DND-41 (cell line): ENCODE measurements at regions not wholly inside any gene's neighbourhood (a gene's known extent, or its start where the extent isn't known, plus 50 kb on each side); places are given as distances from the start of the nearest gene placed in this dataset.

ENCODE experiments used
- ATAC-seq: fragments of 200-7000 bp; cut with Tn5 transposase; 3 replicates; pipeline ENCODE4 v1.9.1; 2021; ENCODE audit warnings: low read depth; ENCODE audit not compliant: insufficient read depth
- DNase-seq: peaks from one replicate; pipeline ENCODE4 v3.0.0-alpha.2; 2020
- H2AFZ ChIP-seq: 2 replicates; pipeline ENCODE4 v1.6.0; 2012; ENCODE audit warnings: low read depth, low read length
- H3K27ac ChIP-seq: 2 replicates; pipeline ENCODE4 v1.5.1; 2012; ENCODE audit warnings: low read length, inconsistent platforms
- H3K27me3 ChIP-seq: fragments of 200-600 bp; sonication (generic); 2 replicates; pipeline ENCODE4 v1.6.0; 2012; ENCODE audit warnings: low read length, mild to moderate bottlenecking, inconsistent platforms; ENCODE audit not compliant: insufficient read depth, poor library complexity
- H3K36me3 ChIP-seq: 2 replicates; pipeline ENCODE4 v1.5.1; 2012; ENCODE audit warnings: low read length, inconsistent platforms; ENCODE audit not compliant: insufficient read depth
- H3K4me1 ChIP-seq: 2 replicates; pipeline ENCODE4 v1.5.1; 2012; ENCODE audit warnings: mild to moderate bottlenecking, low read length; ENCODE audit not compliant: insufficient read depth
- H3K4me2 ChIP-seq: 2 replicates; pipeline ENCODE4 v1.6.0; 2012; ENCODE audit warnings: mild to moderate bottlenecking, moderate library complexity, low read length, inconsistent platforms; ENCODE audit not compliant: insufficient read depth
- H3K4me3 ChIP-seq, 2 experiments: fragments of 200-600 bp in 1 of 2; shearing (Covaris generic) in 1 of 2; 2 replicates each; pipeline ENCODE4 v1.5.1; 2012 to 2016; ENCODE audit warnings: inconsistent platforms in 2 of 2, low read length in 2 of 2, mild to moderate bottlenecking in 2 of 2, low read depth in 1 of 2, moderate library complexity in 1 of 2
- H3K79me2 ChIP-seq: 2 replicates; pipeline ENCODE4 v1.6.0; 2012; ENCODE audit warnings: low read length, inconsistent platforms; ENCODE audit not compliant: insufficient read depth
- H3K9ac ChIP-seq: 2 replicates; pipeline ENCODE4 v1.6.0; 2012; ENCODE audit warnings: low read depth, mild to moderate bottlenecking, inconsistent platforms, low read length, moderate library complexity
- H3K9me3 ChIP-seq: 2 replicates; pipeline ENCODE4 v1.5.1; 2012; ENCODE audit warnings: low read length, moderate library complexity, mild to moderate bottlenecking, inconsistent platforms; ENCODE audit not compliant: insufficient read depth, severe bottlenecking
- H4K20me1 ChIP-seq: 2 replicates; pipeline ENCODE4 v1.6.0; 2012; ENCODE audit warnings: low read length; ENCODE audit not compliant: insufficient read depth
- CTCF ChIP-seq: IDR thresholded peaks from 2 replicates; pipeline ENCODE4 v1.5.1; 2012; ENCODE audit warnings: borderline replicate concordance, low read length, moderate library complexity, mild to moderate bottlenecking; ENCODE audit not compliant: poor library complexity, severe bottlenecking; ENCODE audit errors: extremely low read depth
- EZH2 ChIP-seq: IDR thresholded peaks from 3 replicates; pipeline ENCODE4 v1.6.1; 2012; ENCODE audit warnings: borderline replicate concordance, low read depth, mild to moderate bottlenecking, moderate library complexity, low read length, inconsistent platforms; ENCODE audit not compliant: severe bottlenecking

- TF ChIP-seq EZH2 (no peak), CTCF (peak; percentile 38)
- DNase-seq (no peak), ATAC-seq (no peak)
- Histone ChIP-seq H4K20me1 (no peaks in the 10 kb centered on the region), H3K9ac (no peak overlapping the region), H3K9me3 (no peaks in the 10 kb centered on the region), H3K4me1 (no peaks in the 10 kb centered on the region), H3K4me2 (no peak overlapping the region), H3K27ac (no peak overlapping the region), H3K4me3 (no peak overlapping the region), H3K36me3 (no peaks in the 10 kb centered on the region), H3K79me2 (no peaks in the 10 kb centered on the region), H2AFZ (no peak overlapping the region), H3K27me3 (no peaks in the 10 kb centered on the region)
Observed at GRCh38 chr17:22703204-22703603, 1010.9 kb downstream of the KCNJ18 start.

- Histone ChIP-seq H3K27ac (no peak overlapping the region), H3K9me3 (no peaks in the 10 kb centered on the region), H2AFZ (no peak overlapping the region), H3K36me3 (no peaks in the 10 kb centered on the region), H4K20me1 (no peaks in the 10 kb centered on the region), H3K4me3 (no peak overlapping the region), H3K4me2 (no peak overlapping the region), H3K4me1 (no peaks in the 10 kb centered on the region), H3K9ac (no peak overlapping the region), H3K27me3 (no peaks in the 10 kb centered on the region), H3K79me2 (no peaks in the 10 kb centered on the region)
- DNase-seq (no peak), ATAC-seq (no peak)
- TF ChIP-seq EZH2: no peak
- TF ChIP-seq CTCF: no peak
Observed at GRCh38 chr17:22703786-22704441, 1011.6 kb downstream of the KCNJ18 start.

GRCh38 chr17:22704674-22705073 is 1012.4 kb downstream of the KCNJ18 start:
- no peaks in the 10 kb centered on the region for H3K36me3 ChIP-seq
- DNase-seq (no peak), ATAC-seq (no peak)
- H3K4me3 ChIP-seq: no peak overlapping the region
- no peak overlapping the region for H3K4me2 ChIP-seq
- no peaks in the 10 kb centered on the region for H3K27me3 ChIP-seq
- H4K20me1 ChIP-seq: no peaks in the 10 kb centered on the region
- TF ChIP-seq CTCF: no peak
- TF ChIP-seq EZH2: no peak
- H3K9ac ChIP-seq: no peak overlapping the region
- H3K79me2 ChIP-seq: no peaks in the 10 kb centered on the region
- no peaks in the 10 kb centered on the region for H3K9me3 ChIP-seq
- no peaks in the 10 kb centered on the region for H3K4me1 ChIP-seq
- H3K27ac ChIP-seq: no peak overlapping the region
- no peak overlapping the region for H2AFZ ChIP-seq

- DNase-seq: no peak
- no peak overlapping the region for H3K27ac ChIP-seq
- no peak overlapping the region for H3K4me2 ChIP-seq
- no peaks in the 10 kb centered on the region for H3K27me3 ChIP-seq
- ATAC-seq: no peak
- no peaks in the 10 kb centered on the region for H4K20me1 ChIP-seq
- H2AFZ ChIP-seq: no peak overlapping the region
- no peak overlapping the region for H3K9ac ChIP-seq
- no peak overlapping the region for H3K4me3 ChIP-seq
- H3K4me1 ChIP-seq: no peaks in the 10 kb centered on the region
- H3K36me3 ChIP-seq: no peaks in the 10 kb centered on the region
- peaks cover 6% of the 10 kb centered on the region for H3K9me3 ChIP-seq
- H3K79me2 ChIP-seq: no peaks in the 10 kb centered on the region
- TF ChIP-seq CTCF: no peak
- no peak for TF ChIP-seq EZH2
Observed at GRCh38 chr17:22707626-22708025, 1015.3 kb downstream of the KCNJ18 start.
